Neuronal stem cell (in vitro differentiated cells): ENCODE measurements at regions not wholly inside any gene's neighbourhood (a gene's known extent, or its start where the extent isn't known, plus 50 kb on each side); places are given as distances from the start of the nearest gene placed in this dataset.

ENCODE experiments used
- DNase-seq: peaks from one replicate; pipeline ENCODE4 v3.0.0-alpha.2; 2013; ENCODE audit warnings: low spot score
- H2AFZ ChIP-seq: one replicate; pipeline ENCODE4 v1.6.1; 2013; ENCODE audit warnings: mild to moderate bottlenecking, low read length, inconsistent platforms
- H2AK5ac ChIP-seq: 2 replicates; pipeline ENCODE4 v1.6.1; 2013; ENCODE audit warnings: low read depth, mild to moderate bottlenecking, inconsistent platforms, low read length, moderate library complexity, mixed read lengths
- H2BK120ac ChIP-seq: 2 replicates; pipeline ENCODE4 v1.6.1; 2013; ENCODE audit warnings: low read depth, mild to moderate bottlenecking, inconsistent platforms, low read length, moderate library complexity, mixed read lengths
- H2BK12ac ChIP-seq: one replicate; pipeline ENCODE4 v1.6.1; 2013; ENCODE audit warnings: low read length, inconsistent platforms
- H2BK15ac ChIP-seq: 2 replicates; pipeline ENCODE4 v1.6.1; 2013; ENCODE audit warnings: mild to moderate bottlenecking, low read length, inconsistent platforms, mixed read lengths
- H2BK5ac ChIP-seq: one replicate; pipeline ENCODE4 v1.6.1; 2013; ENCODE audit warnings: inconsistent platforms, mild to moderate bottlenecking, low read length, moderate library complexity
- H3K14ac ChIP-seq: one replicate; pipeline ENCODE4 v1.6.1; 2013; ENCODE audit warnings: low read length, inconsistent platforms
- H3K18ac ChIP-seq: 2 replicates; pipeline ENCODE4 v1.6.1; 2013; ENCODE audit warnings: low read length, inconsistent platforms
- H3K23ac ChIP-seq: 2 replicates; pipeline ENCODE4 v1.6.1; 2013; ENCODE audit warnings: low read depth, mild to moderate bottlenecking, mixed read lengths, low read length, inconsistent platforms; ENCODE audit not compliant: poor library complexity
- H3K27ac ChIP-seq: replicated peaks from 3 replicates; pipeline ENCODE4 v1.5.1; 2013; ENCODE audit warnings: low read length, inconsistent platforms
- H3K27me3 ChIP-seq, 3 experiments: 2 replicates each; pipeline ENCODE4 v1.6.1; 2013; ENCODE audit warnings: low read length in 3 of 3, mild to moderate bottlenecking in 2 of 3, inconsistent platforms in 1 of 3, low read depth in 1 of 3, mixed read lengths in 1 of 3, moderate library complexity in 1 of 3; ENCODE audit not compliant: control insufficient read depth in 3 of 3, insufficient read depth in 3 of 3
- H3K36me3 ChIP-seq, 2 donors: replicated peaks in 1 of 2; 2 replicates each; pipeline ENCODE4 v1.6.1; 2013; ENCODE audit warnings: low read length in 2 of 2; ENCODE audit not compliant: control insufficient read depth in 2 of 2, insufficient read depth in 2 of 2
- H3K4ac ChIP-seq: 2 replicates; pipeline ENCODE4 v1.6.1; 2013; ENCODE audit warnings: inconsistent platforms, mild to moderate bottlenecking, low read length, moderate library complexity
- H3K4me1 ChIP-seq, 2 donors: 1 replicate in 1 of 2; 2 replicates in 1 of 2; pipeline ENCODE4 v1.6.1; 2013; ENCODE audit warnings: low read length in 2 of 2, low read depth in 1 of 2; ENCODE audit not compliant: control insufficient read depth in 2 of 2, insufficient read depth in 1 of 2
- H3K4me2 ChIP-seq: one replicate; pipeline ENCODE4 v1.6.1; 2013; ENCODE audit warnings: mild to moderate bottlenecking, low read length, inconsistent platforms; ENCODE audit not compliant: insufficient read depth, poor library complexity, severe bottlenecking
- H3K4me3 ChIP-seq, 2 donors: 2 replicates each; pipeline ENCODE4 v1.5.1; 2013; ENCODE audit warnings: low read length in 2 of 2, mild to moderate bottlenecking in 2 of 2, inconsistent platforms in 1 of 2, moderate library complexity in 1 of 2
- H3K79me1 ChIP-seq: one replicate; pipeline ENCODE4 v1.6.1; 2013; ENCODE audit warnings: low read depth, mild to moderate bottlenecking, inconsistent platforms, low read length, moderate library complexity
- H3K9ac ChIP-seq: one replicate; pipeline ENCODE4 v1.6.1; 2013; ENCODE audit warnings: mild to moderate bottlenecking, low read depth, low read length, inconsistent platforms; ENCODE audit not compliant: poor library complexity
- H3K9me3 ChIP-seq, 2 donors: replicated peaks in 1 of 2; 2 replicates each; pipeline versions ENCODE3 to v1.6.1; 2013; ENCODE audit warnings: low read length in 2 of 2, mild to moderate bottlenecking in 2 of 2, inconsistent platforms in 1 of 2, low read depth in 1 of 2, mixed read lengths in 1 of 2, moderate library complexity in 1 of 2; ENCODE audit not compliant: control insufficient read depth in 2 of 2, insufficient read depth in 1 of 2
- H4K8ac ChIP-seq: one replicate; pipeline ENCODE4 v1.6.1; 2013; ENCODE audit warnings: low read depth, mild to moderate bottlenecking, inconsistent platforms, low read length, moderate library complexity
- H4K91ac ChIP-seq: one replicate; pipeline ENCODE4 v1.6.1; 2013; ENCODE audit warnings: low read length, low read depth, mild to moderate bottlenecking, inconsistent platforms; ENCODE audit not compliant: poor library complexity
- WGBS, 2 donors: extraction: QIAGEN DNeasy Blood & Tissue Kit; methylation state at CpG; one replicate each; pipeline ENCODE4 v1.1.7; 2013; ENCODE audit warnings: missing lambda C conversion rate in 2 of 2, mixed read lengths in 1 of 2; ENCODE audit not compliant: insufficient read length in 2 of 2, insufficient replicate concordance in 1 of 2; ENCODE audit errors: extremely low coverage in 2 of 2; 5-methylcytosine and 5-hydroxymethylcytosine counted together

DNA sequence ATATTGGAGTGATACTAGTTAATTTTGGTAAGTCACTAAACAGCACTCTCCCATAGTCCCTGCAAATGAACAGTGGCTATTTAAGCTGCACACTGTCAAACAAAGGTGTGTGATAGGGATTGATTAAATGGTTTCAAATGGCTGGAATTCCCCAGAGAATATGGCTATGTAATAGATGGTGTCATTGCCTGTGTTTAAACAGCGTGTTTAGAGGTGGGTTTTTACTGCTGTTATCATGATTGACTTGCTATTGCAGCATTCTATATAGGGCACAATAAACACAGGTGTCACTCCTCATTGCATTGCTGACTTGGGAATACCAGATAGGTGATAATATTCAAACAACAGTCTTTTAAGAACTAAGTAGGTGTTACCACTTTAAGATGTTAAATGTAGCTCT, 171.7 kb upstream of the MAN1A1 start:
- H3K4me1 ChIP-seq: no peaks in the 10 kb centered on the region

DNA sequence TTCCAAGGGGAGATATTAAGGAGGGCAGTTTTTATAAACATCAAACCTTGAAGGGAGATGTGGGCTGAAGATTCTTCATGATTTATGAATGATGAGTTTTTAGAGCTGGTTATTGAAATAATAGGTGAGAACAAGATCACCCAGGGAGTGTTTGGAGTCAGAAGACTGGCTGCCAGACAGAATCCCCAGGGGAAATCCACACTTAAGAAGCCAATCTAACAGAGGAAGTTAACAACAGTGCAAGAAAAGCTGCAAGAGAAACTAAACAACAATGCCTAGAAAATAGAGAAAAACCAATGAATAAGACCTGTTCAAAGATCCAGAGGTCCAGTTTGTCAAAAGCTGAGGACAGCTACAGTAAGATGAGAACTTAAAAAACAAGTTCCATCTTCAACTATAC, 167.9 kb upstream of the MAN1A1 start:
- Histone ChIP-seq H4K91ac (no peak overlapping the region), H3K27ac (no peak overlapping the region), H3K4ac (no peak overlapping the region), H3K9ac (no peak overlapping the region), H3K23ac (no peak overlapping the region), H4K8ac (no peak overlapping the region), H2BK120ac (no peak overlapping the region), H2AFZ (no peak overlapping the region), H3K4me2 (no peak overlapping the region), H3K4me3 (no peak overlapping the region), H3K4me1 (no peaks in the 10 kb centered on the region), H3K18ac (no peak overlapping the region), H2BK5ac (no peak overlapping the region), H2BK15ac (no peak overlapping the region), H3K14ac (no peak overlapping the region), H3K27me3 (no peaks in the 10 kb centered on the region), H2BK12ac (no peak overlapping the region), H3K79me1 (no peaks in the 10 kb centered on the region), H3K36me3 (no peaks in the 10 kb centered on the region), H2AK5ac (no peak overlapping the region), H3K9me3 (no peaks in the 10 kb centered on the region)
- no peak for DNase-seq

More for the DNA sequence above, 171.7 kb upstream of the MAN1A1 start:
- H3K4me2 ChIP-seq: no peak overlapping the region
- no peak overlapping the region for H3K23ac ChIP-seq
- no peak for DNase-seq
- no peak overlapping the region for H3K14ac ChIP-seq
- H2AK5ac ChIP-seq: no peak overlapping the region
- no peaks in the 10 kb centered on the region for H3K79me1 ChIP-seq
- H4K8ac ChIP-seq: no peak overlapping the region
- H2BK15ac ChIP-seq: no peak overlapping the region
- H3K27me3 ChIP-seq: no peaks in the 10 kb centered on the region
- H3K18ac ChIP-seq: no peak overlapping the region
- no peak overlapping the region for H2BK120ac ChIP-seq
- H3K4ac ChIP-seq: no peak overlapping the region
- no peak overlapping the region for H2BK12ac ChIP-seq
- H2AFZ ChIP-seq: no peak overlapping the region
- H3K36me3 ChIP-seq: no peaks in the 10 kb centered on the region
- H3K9me3 ChIP-seq: no peaks in the 10 kb centered on the region
- H3K27ac ChIP-seq: no peak overlapping the region
- H3K4me3 ChIP-seq: no peak overlapping the region
- no CpG with 5 or more reads among the region's 1 CpG for WGBS, 2 donors
- H2BK5ac ChIP-seq: no peak overlapping the region
- H4K91ac ChIP-seq: no peak overlapping the region
- H3K9ac ChIP-seq: no peak overlapping the region

DNA sequence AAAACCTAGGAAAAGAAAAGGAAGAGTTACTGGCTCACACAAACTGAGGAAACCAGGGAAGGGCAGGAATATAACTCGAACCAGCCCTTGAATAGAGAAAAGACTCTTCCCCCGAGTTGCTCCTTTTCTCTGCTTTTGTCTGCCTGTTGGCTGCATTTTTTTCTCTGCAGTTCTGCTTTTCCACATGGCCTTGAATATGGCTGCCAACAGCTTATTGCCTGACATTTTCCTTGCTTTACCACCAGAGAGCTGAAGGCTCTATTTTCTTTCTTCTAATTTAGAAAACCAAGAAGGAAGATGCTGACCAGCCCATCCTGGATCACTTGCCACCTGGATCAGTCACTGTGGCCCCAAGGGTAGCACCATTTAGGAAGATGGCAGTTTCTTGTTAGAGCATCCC, 164.8 kb upstream of the MAN1A1 start:
- Histone ChIP-seq H2BK120ac (no peak overlapping the region), H3K79me1 (no peaks in the 10 kb centered on the region), H3K4me2 (no peak overlapping the region), H2AK5ac (no peak overlapping the region), H4K91ac (no peak overlapping the region), H3K18ac (no peak overlapping the region), H3K14ac (no peak overlapping the region), H3K36me3 (no peaks in the 10 kb centered on the region), H3K27ac (no peak overlapping the region), H3K9me3 (no peaks in the 10 kb centered on the region), H4K8ac (no peak overlapping the region), H3K4me1 (no peaks in the 10 kb centered on the region), H3K4ac (no peak overlapping the region), H3K27me3 (no peaks in the 10 kb centered on the region), H2BK5ac (no peak overlapping the region), H3K9ac (no peak overlapping the region), H2AFZ (peak overlapping the region; percentile 75), H2BK15ac (no peak overlapping the region), H2BK12ac (no peak overlapping the region), H3K4me3 (no peak overlapping the region), H3K23ac (no peak overlapping the region)
- DNase-seq: no peak
- no CpG with 5 or more reads among the region's 2 CpGs for WGBS, 2 donors

DNA sequence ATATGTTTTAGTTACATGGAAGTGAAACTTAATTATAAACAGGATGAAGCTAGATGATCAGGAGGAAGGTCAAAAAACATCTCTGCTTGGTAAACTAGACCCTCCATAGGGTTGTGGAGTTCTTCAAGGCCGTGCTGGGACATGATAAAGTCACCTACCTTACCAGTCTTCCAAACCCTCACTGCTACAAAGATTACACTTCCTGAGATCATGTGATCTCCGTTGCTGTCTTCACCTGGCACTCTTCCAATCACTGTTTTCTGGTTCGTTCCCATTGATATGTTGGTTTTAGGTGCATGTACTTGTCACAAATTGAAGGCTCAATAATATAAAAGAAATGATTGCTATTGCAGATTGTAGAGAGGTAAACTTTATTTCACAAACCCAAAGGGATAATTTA, 161.5 kb upstream of the MAN1A1 start:
- Histone ChIP-seq H2BK120ac (no peak overlapping the region), H2BK12ac (no peak overlapping the region), H3K36me3 (no peaks in the 10 kb centered on the region), H3K23ac (no peak overlapping the region), H3K18ac (no peak overlapping the region), H3K4me1 (no peaks in the 10 kb centered on the region), H2BK5ac (no peak overlapping the region), H3K4me2 (no peak overlapping the region), H2AK5ac (no peak overlapping the region), H3K27ac (no peak overlapping the region), H4K8ac (no peak overlapping the region), H3K27me3 (no peaks in the 10 kb centered on the region), H2BK15ac (no peak overlapping the region), H3K79me1 (no peaks in the 10 kb centered on the region), H3K14ac (no peak overlapping the region), H3K4ac (no peak overlapping the region), H2AFZ (no peak overlapping the region), H3K9me3 (no peaks in the 10 kb centered on the region), H3K9ac (no peak overlapping the region), H3K4me3 (no peak overlapping the region), H4K91ac (no peak overlapping the region)
- no CpG with 5 or more reads among the region's 3 CpGs for WGBS, 2 donors
- DNase-seq: no peak
